NCI-H128 (cell line): ENCODE measurements at regions not wholly inside any gene's neighbourhood (a gene's known extent, or its start where the extent isn't known, plus 50 kb on each side); places are given as distances from the start of the nearest gene placed in this dataset.

ENCODE experiments used
- DNase-seq: peaks from one replicate; lab custom pipeline; 2025; ENCODE audit not compliant: unreplicated experiment; lab: John Stamatoyannopoulos, UW

- no peak for DNase-seq
Measured at GRCh38 chr4:53779025-53779424, 187.7 kb upstream of the LNX1 start.

- DNase-seq = no peak
Measured at GRCh38 chr4:53778155-53778554, 186.9 kb upstream of the LNX1 start.

- DNase-seq = no peak
Measured at GRCh38 chr4:53777244-53777984, 186.1 kb upstream of the LNX1 start.

- no peak for DNase-seq
Measured at GRCh38 chr4:53776141-53776540, 184.9 kb upstream of the LNX1 start.

- no peak for DNase-seq
Measured at GRCh38 chr4:53775381-53775780, 184.1 kb upstream of the LNX1 start.

GRCh38 chr4:53771326-53771725, 180.0 kb upstream of the LNX1 start:
- DNase-seq = no peak

- no peak for DNase-seq
Measured at GRCh38 chr4:53767482-53767881, 176.2 kb upstream of the LNX1 start.

GRCh38 chr4:53764761-53765490, 173.6 kb upstream of the LNX1 start:
- DNase-seq = no peak

- no peak for DNase-seq
Measured at GRCh38 chr4:53763813-53764597, 172.7 kb upstream of the LNX1 start.

- DNase-seq = no peak
Measured at GRCh38 chr4:53755656-53756055, 164.4 kb upstream of the LNX1 start.

GRCh38 chr4:53752124-53752523, 160.8 kb upstream of the LNX1 start:
- DNase-seq = no peak

GRCh38 chr4:53748328-53748772, 157.1 kb upstream of the LNX1 start:
- no peak for DNase-seq

- no peak for DNase-seq
Measured at GRCh38 chr4:53747401-53747800, 156.1 kb upstream of the LNX1 start.

- DNase-seq = no peak
Measured at GRCh38 chr4:53744446-53745160, 153.3 kb upstream of the LNX1 start.

GRCh38 chr4:53734584-53735353, 143.5 kb upstream of the LNX1 start:
- no peak for DNase-seq

- no peak for DNase-seq
Measured at GRCh38 chr4:53734182-53734581, 142.9 kb upstream of the LNX1 start.

- no peak for DNase-seq
Measured at GRCh38 chr4:53732661-53733060, 141.4 kb upstream of the LNX1 start.

- no peak for DNase-seq
Measured at GRCh38 chr4:53730031-53730805, 138.9 kb upstream of the LNX1 start.

GRCh38 chr4:53722110-53722509, 130.8 kb upstream of the LNX1 start:
- no peak for DNase-seq

GRCh38 chr4:53721263-53721662, 130.0 kb upstream of the LNX1 start:
- DNase-seq = no peak
